NCI-H2029 treated with DMSO at 0.1 percent for 48 hours (cell line): ENCODE measurements at regions not wholly inside any gene's neighbourhood (a gene's known extent, or its start where the extent isn't known, plus 50 kb on each side); places are given as distances from the start of the nearest gene placed in this dataset.
"Not testable (repeated sequence)": the region's sequence is repeated elsewhere in the genome, so short reads cannot be mapped to it uniquely, and the experiment has no call there.

Experiments
- DNase-seq: peaks from one replicate; lab custom pipeline; 2025; lab: John Stamatoyannopoulos, UW

GRCh38 chr9:129435291-129435690 is 185.6 kb downstream of the C9orf50 start:
- no peak for DNase-seq

GRCh38 chr9:129434187-129434586 is 186.7 kb downstream of the C9orf50 start:
- no peak for DNase-seq

- no peak for DNase-seq
Measured at GRCh38 chr9:129432297-129433154, 188.4 kb downstream of the C9orf50 start.

GRCh38 chr9:129430940-129431643 is 189.8 kb downstream of the C9orf50 start:
- DNase-seq = no peak

- DNase-seq = no peak
Measured at GRCh38 chr9:129428864-129429577, 191.9 kb downstream of the C9orf50 start.

DNA sequence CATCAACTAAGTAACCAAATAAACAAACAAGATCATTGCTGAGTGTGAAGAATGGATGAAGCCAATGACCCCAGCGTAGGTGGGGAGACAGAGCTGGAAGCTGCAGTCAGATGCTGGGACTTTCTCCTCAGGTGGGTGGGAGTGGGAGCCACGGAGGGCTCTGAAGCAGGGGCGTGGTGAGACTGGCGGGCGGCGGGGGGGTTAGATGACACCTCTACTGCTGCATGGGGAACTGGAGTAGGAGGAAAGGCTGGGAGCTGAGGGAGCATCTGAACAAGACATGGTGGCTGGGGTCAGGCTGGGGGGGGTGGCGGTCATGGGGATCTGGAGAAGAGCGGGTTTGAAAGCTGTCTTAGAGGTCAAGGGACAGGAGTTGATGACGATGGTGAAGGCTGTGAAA is 193.8 kb downstream of the C9orf50 start:
- no peak for DNase-seq

DNA sequence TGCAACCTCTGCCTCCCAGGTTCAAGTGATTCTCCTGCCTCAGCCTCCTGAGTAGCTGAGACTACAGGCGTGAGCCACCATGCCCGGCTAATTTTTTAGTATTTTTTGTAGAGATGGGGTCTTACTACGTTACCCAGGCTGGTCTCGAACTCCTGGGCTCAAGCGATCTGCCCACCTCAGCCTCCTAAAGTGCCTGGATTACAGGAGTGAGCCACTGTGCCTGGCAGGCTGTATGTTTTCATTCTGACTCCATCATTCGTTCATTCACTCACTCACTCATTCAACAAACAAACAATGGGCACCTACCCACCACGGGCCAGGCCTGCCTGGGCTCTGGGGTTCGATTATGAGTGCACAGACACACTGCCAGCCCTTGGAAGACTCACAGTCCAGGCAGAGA is 197.1 kb downstream of the C9orf50 start:
- not testable (repeated sequence) for DNase-seq

- DNase-seq = no peak
Measured at GRCh38 chr9:129423216-129423615, 197.7 kb downstream of the C9orf50 start.

GRCh38 chr9:129422843-129423192 is 198.1 kb downstream of the C9orf50 start:
- no peak for DNase-seq

- DNase-seq = no peak
Measured at GRCh38 chr9:129422032-129422842, 198.7 kb downstream of the C9orf50 start.

DNA sequence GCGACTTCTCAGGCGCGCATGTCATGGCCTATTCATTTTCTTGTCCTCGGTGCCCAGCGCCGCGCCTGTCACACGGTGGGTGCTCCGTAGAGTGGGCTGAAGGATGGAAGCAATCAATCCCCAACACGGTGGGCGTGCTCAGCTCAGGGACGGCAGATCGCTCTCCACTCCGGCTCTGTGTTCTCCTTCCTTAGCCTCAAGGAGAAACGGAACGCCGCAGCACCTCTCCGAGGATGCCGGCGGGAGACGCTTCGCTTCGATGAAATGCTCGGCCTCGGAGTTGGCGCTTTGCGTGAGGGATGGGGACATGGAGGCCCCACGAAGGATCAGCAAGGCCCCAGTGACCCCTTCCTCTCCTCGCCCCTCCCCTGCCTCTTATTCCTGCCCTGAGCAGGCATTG is 199.5 kb downstream of the C9orf50 start:
- no peak for DNase-seq

GRCh38 chr9:129420721-129421120 is 200.2 kb downstream of the C9orf50 start:
- no peak for DNase-seq

DNA sequence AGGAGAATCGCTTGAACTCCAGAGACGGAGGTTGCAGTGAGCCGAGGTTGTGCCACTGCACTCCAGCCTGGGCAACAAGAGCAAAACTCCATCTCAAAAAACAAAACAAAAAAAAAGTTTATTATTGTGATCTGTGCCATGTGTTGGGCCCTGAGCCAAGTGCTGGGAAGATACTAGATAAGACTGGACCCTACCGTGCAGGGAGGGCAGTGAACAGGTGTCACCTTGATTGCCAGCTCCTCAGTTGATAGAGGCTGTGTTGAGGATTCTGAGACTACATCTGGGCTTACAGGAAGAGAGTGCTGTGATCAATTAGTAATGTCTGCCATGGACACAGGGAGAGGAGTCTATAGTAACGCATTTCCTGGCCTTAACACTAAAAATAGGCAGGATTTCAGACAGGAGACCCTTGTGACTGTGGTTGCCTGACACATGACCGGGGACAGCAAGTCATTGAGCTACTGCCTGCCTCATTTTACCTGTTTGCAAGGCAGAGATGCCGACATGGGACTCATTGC is 201.5 kb downstream of the C9orf50 start:
- DNase-seq = no peak

- no peak for DNase-seq
Measured at GRCh38 chr9:129418451-129418850, 202.4 kb downstream of the C9orf50 start.

GRCh38 chr9:129416821-129417539 is 203.9 kb downstream of the C9orf50 start:
- no peak for DNase-seq

- DNase-seq = no peak
Measured at GRCh38 chr9:129415942-129416651, 204.8 kb downstream of the C9orf50 start.

DNA sequence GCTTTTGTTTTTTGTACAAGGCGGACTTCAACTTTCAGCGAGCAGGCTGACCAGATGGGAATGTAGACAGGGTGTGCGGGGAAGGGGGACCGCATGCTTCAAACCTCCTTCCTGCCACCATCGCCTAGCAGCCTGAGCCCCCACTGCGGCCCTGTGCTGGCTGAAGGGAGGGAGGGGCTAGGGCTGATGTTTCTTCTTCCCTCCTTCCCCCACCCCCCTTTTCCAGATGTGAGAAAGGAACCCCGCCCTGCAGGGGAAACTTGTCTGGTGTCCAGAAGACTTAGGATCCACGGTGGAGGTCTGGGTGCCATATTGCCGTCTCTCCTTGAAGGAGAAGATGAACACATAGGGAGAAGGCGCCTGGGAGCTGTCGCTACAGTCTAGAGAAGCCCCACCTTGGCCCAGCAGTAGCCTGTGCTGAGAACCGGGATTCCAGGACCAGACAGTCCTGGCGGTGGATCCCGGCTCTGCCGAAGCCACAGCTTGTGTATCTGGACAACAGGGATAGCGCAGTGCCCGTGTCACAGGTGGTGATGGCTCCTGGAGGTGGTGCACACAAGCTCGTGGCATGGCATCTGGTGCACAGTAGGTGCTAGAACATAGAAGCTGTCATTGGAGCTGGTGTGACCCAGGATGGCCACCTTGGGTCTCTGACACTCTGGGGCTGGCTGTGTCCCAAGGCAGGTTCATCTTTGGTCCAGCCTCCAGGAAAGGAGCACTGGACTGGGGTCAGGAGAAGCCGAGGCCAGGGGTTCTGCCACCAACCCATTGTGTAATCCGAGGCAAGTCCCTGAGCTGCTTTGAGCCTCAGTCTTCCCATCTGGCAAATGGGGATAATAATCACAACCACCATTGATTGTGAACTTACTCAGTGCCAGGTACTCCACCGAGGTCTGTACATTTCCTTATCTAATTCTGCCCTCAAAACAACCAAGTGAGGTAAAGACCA is 205.6 kb downstream of the C9orf50 start:
- no peak for DNase-seq

DNA sequence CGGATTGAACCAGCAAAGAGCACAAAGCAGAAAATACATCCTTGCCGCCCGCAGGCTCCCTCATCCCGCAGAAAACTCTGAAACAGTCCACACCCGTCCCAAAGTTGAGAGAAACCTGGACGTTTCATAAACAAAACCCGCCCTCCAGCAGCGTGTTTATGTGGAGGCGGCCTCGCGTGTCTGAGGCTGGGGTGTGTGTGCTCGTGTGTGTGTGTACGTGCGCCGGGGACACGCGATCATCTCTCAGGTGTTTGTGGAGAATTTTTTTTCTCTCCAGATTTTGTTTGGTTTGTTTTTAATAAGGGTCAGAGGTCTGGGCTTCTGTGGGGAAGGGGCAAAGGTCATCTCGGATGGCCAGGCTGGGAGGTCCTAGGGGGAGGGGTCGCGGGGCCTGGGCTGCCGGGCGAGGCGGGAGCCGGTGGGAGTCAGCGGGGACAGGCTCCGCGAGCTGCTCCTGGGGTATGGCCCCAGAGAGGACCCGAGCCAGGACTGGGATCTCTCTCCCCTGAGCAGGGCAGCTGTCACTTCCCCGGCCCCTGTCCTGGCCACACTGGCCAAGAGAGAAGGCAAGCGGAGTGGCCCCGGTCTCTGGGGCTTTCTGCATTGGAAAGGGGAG is 206.4 kb downstream of the C9orf50 start:
- no peak for DNase-seq
